Esophagus mucosa (tissue), 1 donor: ENCODE measurements at regions not wholly inside any gene's neighbourhood (a gene's known extent, or its start where the extent isn't known, plus 50 kb on each side); places are given as distances from the start of the nearest gene placed in this dataset.

ENCODE experiments used
- ATAC-seq: fragments of 200-7000 bp; cut with Tn5 transposase; one replicate; pipeline ENCODE4 v1.9.1; 2020
- donor health status: DM: yes; HTN: yes; CAD: no.

GRCh38 chr7:68505721-68506120, 1092.6 kb upstream of the AUTS2 start:
- ATAC-seq = no peak

GRCh38 chr7:68507668-68508067, 1090.6 kb upstream of the AUTS2 start:
- no peak for ATAC-seq

- ATAC-seq = no peak
Measured at GRCh38 chr7:68509054-68509453, 1089.2 kb upstream of the AUTS2 start.

GRCh38 chr7:68509603-68510002, 1088.7 kb upstream of the AUTS2 start:
- ATAC-seq = no peak

- no peak for ATAC-seq
Measured at GRCh38 chr7:68511281-68511680, 1087.0 kb upstream of the AUTS2 start.

GRCh38 chr7:68512466-68512865, 1085.8 kb upstream of the AUTS2 start:
- ATAC-seq = no peak

GRCh38 chr7:68518060-68518459, 1080.2 kb upstream of the AUTS2 start:
- no peak for ATAC-seq

- ATAC-seq = no peak
Measured at GRCh38 chr7:68524126-68524525, 1074.1 kb upstream of the AUTS2 start.

- ATAC-seq = no peak
Measured at GRCh38 chr7:68529221-68529620, 1069.1 kb upstream of the AUTS2 start.

- no peak for ATAC-seq
Measured at GRCh38 chr7:68535266-68535665, 1063.0 kb upstream of the AUTS2 start.

GRCh38 chr7:68537051-68537773, 1061.1 kb upstream of the AUTS2 start:
- no peak for ATAC-seq

GRCh38 chr7:68537774-68538071, 1060.6 kb upstream of the AUTS2 start:
- ATAC-seq = no peak

- no peak for ATAC-seq
Measured at GRCh38 chr7:68542831-68543230, 1055.4 kb upstream of the AUTS2 start.

- ATAC-seq = no peak
Measured at GRCh38 chr7:68544851-68545250, 1053.4 kb upstream of the AUTS2 start.

GRCh38 chr7:68547181-68547580, 1051.1 kb upstream of the AUTS2 start:
- no peak for ATAC-seq

GRCh38 chr7:68547799-68548198, 1050.5 kb upstream of the AUTS2 start:
- ATAC-seq = no peak

- no peak for ATAC-seq
Measured at GRCh38 chr7:68550027-68550426, 1048.2 kb upstream of the AUTS2 start.

GRCh38 chr7:68550635-68551034, 1047.6 kb upstream of the AUTS2 start:
- no peak for ATAC-seq

GRCh38 chr7:68556537-68556936, 1041.7 kb upstream of the AUTS2 start:
- no peak for ATAC-seq

- ATAC-seq = no peak
Measured at GRCh38 chr7:68559518-68559917, 1038.8 kb upstream of the AUTS2 start.

GRCh38 chr7:68562323-68562899, 1035.9 kb upstream of the AUTS2 start:
- no peak for ATAC-seq

GRCh38 chr7:68564306-68565135, 1033.8 kb upstream of the AUTS2 start:
- no peak for ATAC-seq

GRCh38 chr7:68571286-68571685, 1027.0 kb upstream of the AUTS2 start:
- no peak for ATAC-seq
